Activated CD4-positive, CD25-positive, alpha-beta regulatory T cell treated with anti-CD3 and anti-CD28 coated beads, Interleukin-2, amount 50 U/mL, for 24 hours (primary cell): ENCODE measurements at regions not wholly inside any gene's neighbourhood (a gene's known extent, or its start where the extent isn't known, plus 50 kb on each side); places are given as distances from the start of the nearest gene placed in this dataset.
"Not testable (repeated sequence)": the region's sequence is repeated elsewhere in the genome, so short reads cannot be mapped to it uniquely, and the experiment has no call there.

Source experiments
- ATAC-seq, 2 donors: fragments of 150-1000 bp; cut with Tn5 transposase; one replicate each; pipeline ENCODE4 v1.10.0; 2021; ENCODE audit warnings: mild to moderate bottlenecking in 1 of 2, moderate library complexity in 1 of 2

- no peak for ATAC-seq
Measured at GRCh38 chr17:22310717-22311686, 618.7 kb downstream of the KCNJ18 start.

DNA sequence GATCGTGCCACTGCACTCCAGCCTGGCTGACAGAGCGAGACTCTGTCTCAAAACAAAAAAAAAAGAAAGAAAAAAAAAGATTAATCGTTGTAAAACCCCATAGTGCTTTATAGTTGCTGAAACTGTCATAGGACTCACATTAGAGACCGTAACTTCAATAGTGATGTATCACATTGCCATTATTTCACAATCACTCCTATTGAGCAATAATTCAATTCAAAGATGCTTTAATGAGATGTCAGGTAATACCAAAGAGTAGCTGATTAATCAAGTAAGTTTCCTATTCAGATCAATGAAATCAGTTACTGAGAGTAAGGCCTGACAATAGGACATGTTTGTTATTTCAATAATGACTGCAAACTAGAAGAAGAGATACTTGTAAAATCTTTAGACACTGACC is 628.7 kb downstream of the KCNJ18 start:
- not testable (repeated sequence) for ATAC-seq

GRCh38 chr17:22322893-22323550 is 630.7 kb downstream of the KCNJ18 start:
- ATAC-seq = not testable (repeated sequence)

- ATAC-seq = no peak
Measured at GRCh38 chr17:22337467-22337866, 645.1 kb downstream of the KCNJ18 start.

- not testable (repeated sequence) for ATAC-seq
Measured at GRCh38 chr17:22356603-22357002, 664.3 kb downstream of the KCNJ18 start.

GRCh38 chr17:22370988-22371387 is 678.7 kb downstream of the KCNJ18 start:
- ATAC-seq = not testable (repeated sequence)

DNA sequence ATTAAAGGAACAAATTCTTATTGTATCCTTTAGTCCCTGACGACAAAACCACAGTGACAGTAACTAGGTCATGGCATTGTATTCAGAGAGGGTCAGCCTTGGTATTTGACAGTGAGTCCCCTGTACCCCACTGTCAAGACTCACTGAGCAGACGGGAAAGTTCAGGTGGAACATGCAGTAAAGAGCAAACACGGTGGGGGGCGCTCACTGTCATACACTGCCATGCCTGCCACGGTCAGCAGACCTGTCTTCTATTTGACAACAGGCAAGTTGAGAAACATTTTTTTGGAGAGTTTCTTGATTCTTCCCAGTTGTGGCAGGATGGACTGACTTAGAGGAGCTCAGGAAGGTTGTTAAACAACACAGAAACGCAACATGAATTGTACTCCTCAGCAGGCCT is 681.6 kb downstream of the KCNJ18 start:
- no peak for ATAC-seq

GRCh38 chr17:22374741-22375140 is 682.4 kb downstream of the KCNJ18 start:
- no peak for ATAC-seq

GRCh38 chr17:22376747-22377146 is 684.4 kb downstream of the KCNJ18 start:
- not testable (repeated sequence) for ATAC-seq

- not testable (repeated sequence) for ATAC-seq
Measured at GRCh38 chr17:22378748-22379147, 686.4 kb downstream of the KCNJ18 start.

DNA sequence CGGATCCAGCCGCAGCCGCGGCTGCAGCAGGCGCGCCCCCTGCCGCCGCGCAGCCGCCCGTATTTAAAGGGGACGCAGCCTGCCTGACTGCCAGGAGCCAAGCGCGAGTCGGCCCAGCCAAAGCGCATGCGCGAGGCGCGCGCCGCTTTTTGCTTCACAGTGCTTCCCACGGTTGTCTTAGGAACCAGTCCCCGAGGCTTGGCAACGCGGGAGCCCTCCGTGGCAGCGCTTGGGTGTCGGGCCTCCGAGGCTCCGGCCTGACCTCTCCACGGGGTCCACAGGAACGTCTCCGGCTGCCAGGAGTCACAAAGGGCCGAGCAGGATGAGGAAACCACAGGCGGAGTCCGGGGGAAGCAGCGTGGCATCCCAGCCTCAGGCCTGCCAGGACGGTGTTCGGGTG is 689.3 kb downstream of the KCNJ18 start:
- ATAC-seq = not testable (repeated sequence)

DNA sequence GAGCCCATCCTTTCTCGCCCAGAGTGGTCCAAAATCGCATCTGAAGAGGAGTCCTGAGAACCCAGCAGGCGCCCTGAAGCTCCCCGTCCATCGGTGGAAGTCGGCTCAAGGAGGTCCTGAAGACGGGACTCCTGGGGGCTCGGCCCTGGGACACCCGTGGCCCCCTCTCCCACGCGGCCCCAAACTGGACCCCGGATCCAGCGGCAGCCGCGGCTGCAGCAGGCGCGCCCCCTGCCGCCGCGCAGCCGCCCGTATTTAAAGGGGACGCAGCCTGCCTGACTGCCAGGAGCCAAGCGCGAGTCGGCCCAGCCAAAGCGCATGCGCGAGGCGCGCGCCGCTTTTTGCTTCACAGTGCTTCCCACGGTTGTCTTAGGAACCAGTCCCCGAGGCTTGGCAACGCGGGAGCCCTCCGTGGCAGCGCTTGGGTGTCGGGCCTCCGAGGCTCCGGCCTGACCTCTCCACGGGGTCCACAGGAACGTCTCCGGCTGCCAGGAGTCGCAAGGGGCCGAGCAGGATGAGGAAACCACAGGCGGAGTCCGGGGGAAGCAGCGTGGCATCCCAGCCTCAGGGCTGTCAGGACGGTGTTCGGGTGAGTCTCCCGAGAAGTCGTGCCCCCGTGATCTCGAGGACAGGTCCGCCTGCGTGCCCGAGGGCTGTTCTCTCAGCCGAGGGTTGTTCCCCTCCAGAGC is 691.6 kb downstream of the KCNJ18 start:
- ATAC-seq = not testable (repeated sequence)

DNA sequence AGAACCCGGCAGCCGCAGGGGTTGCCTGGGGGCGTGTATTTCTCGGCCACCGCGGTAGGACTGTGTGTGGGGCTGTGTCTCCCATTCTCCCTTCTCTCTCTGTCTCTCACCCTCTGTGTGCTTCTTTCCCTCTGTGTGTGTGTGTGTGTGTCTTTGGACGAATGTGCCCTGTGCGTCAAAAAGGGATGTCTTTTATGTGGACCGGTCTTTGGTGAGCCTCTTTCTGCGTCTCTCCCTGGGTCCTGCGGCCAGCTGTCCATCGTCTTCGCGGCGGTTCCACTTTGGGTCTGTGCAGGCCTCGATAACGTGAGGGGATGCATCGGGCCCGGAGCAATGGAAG is 692.1 kb downstream of the KCNJ18 start:
- not testable (repeated sequence) for ATAC-seq

DNA sequence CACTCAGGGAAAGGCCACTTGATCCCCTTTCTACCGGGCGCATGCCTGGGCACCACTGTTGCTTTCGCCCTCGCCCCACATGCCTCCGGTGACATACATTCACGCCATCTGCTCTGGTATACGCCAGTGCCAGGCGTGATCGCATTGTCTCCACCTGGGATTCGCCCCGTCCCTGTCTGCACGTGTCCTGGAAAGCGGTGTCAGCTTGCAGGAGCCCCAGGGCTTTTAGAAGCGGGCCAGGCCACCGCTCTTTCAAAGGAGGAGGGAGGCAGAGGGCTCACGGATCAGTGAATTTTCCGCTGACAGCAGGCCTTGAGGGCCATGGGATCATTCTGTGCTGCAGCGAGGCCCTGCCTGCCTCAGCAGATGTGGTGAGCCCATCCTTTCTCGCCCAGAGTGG is 706.1 kb downstream of the KCNJ18 start:
- not testable (repeated sequence) for ATAC-seq

- not testable (repeated sequence) for ATAC-seq
Measured at GRCh38 chr17:22399037-22399436, 706.7 kb downstream of the KCNJ18 start.

GRCh38 chr17:22405080-22405479 is 712.8 kb downstream of the KCNJ18 start:
- not testable (repeated sequence) for ATAC-seq

DNA sequence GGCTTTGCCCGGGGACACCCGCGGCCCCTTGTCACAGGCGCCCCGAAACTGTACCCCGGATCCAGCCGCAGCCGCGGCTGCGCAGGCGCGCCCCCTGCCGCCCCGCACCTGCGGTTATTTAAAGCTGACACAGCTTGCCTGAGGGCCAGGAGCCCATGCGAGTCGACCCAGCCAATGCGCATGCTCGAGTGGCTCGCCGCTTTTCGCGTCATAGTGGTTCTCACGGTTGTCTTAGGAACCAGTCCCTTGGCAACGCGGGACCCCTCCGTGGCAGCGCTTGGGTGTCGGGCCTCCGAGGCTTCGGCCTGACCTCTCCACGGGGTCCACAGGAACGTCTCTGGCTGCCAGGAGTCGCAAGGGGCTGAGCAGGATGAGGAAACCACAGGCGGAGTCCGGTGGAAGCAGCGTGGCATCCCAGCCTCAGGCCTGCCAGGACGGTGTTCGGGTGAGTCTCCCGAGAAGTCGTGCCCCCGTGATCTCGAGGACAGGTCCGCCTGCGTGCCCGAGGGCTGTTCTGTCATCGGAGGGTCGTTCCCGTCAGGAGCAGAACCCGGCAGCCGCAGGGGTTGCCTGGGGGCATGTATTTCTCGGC is 716.9 kb downstream of the KCNJ18 start:
- no peak for ATAC-seq

DNA sequence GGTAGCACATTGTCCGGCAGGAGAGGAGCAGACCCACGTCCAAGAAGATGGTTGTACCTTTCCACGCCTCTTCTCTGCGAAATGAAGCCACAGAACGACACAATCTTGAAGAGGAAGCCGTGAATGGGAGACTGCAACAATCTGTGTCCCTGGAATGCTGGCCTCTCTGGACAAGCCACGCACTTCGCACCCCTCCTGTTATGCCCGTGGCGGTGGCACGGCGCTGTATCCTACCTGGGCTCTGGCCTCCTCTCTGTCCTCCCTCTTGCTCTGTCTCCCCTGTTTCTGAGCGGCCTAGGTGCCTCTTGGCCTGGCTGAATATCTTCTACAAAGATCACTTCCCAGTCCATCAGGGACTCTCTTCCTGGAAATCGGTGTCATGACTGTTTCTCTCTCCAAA is 717.8 kb downstream of the KCNJ18 start:
- no peak for ATAC-seq

DNA sequence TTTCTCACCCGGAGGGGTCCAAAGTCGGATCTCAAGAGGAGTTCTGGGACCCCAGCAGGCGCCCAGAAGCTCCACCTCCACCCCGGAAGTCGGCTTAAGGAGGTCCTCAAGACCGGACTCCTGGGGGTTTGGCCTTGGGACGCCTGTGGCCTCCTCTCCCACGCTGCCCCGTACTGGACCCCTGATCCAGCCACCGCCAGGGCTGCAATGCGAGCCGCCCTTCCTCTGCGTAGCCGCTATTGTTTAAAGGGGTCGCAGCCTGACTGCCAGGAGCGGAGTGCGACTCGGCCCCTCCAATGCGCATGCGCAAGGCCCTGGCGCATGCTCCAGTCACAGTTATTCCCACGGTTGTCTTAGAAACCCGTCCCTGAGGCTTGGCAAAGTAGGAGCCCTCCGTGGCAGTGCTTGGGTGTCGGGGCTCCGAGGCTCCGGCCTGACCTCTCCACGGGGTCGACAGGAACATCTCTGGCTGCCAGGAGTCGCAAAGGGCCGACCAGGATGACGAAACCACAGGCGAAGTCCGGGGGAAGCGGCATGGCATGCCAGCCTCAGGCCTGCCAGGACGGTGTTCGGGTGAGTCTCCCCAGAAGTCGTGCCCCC is 719.0 kb downstream of the KCNJ18 start:
- no peak for ATAC-seq

- no peak for ATAC-seq
Measured at GRCh38 chr17:22435231-22435974, 743.1 kb downstream of the KCNJ18 start.

DNA sequence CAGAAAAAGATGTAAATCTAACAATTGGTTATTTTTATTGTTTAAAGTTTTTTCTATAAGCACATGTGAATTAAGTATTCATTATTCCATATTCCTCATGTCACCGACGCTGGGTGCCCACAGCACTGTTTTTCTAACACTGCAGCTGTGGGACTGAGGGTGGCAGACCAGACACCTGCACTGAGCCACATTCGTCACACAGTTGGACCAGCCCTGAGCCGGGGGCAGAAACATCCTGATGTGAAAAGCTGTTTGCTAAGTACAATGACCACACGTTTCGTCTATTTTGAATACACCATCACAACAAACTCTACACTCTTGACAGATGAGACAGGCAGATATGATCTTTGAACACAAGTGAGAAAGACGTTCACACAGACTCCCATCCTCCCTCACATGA is 749.5 kb downstream of the KCNJ18 start:
- no peak for ATAC-seq

GRCh38 chr17:22443061-22443460 is 750.7 kb downstream of the KCNJ18 start:
- no peak for ATAC-seq
